ENCODE measurements at regions not wholly inside any gene's neighbourhood (a gene's known extent, or its start where the extent isn't known, plus 50 kb on each side); places are given as distances from the start of the nearest gene placed in this dataset.

GRCh38 chr2:118557016-118557415 lies 290.4 kb downstream of the EN1 start:
- DNase-seq, result no peak

DNA sequence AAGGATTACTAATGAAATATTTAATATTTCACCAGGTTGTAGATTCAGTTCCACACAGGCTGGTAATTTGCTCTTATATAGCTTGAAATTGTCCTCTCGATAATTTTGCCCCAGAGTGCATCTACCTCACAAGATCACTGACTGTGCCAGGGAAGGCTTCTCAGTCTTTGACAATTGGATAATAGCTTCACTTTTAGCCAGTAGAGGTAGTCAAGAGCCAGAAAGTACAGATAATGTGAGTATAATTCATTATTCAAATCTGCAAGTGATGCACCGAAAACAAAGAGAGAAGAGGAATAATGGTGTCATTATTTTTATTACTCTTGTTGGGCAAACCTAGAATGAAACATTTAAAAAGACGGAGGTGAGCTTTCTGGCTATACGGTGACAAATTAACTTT lies 292.8 kb downstream of the EN1 start:
- no peak for DNase-seq

- DNase-seq, result no peak
Observed at GRCh38 chr2:118549503-118549902, 297.9 kb downstream of the EN1 start.

DNA sequence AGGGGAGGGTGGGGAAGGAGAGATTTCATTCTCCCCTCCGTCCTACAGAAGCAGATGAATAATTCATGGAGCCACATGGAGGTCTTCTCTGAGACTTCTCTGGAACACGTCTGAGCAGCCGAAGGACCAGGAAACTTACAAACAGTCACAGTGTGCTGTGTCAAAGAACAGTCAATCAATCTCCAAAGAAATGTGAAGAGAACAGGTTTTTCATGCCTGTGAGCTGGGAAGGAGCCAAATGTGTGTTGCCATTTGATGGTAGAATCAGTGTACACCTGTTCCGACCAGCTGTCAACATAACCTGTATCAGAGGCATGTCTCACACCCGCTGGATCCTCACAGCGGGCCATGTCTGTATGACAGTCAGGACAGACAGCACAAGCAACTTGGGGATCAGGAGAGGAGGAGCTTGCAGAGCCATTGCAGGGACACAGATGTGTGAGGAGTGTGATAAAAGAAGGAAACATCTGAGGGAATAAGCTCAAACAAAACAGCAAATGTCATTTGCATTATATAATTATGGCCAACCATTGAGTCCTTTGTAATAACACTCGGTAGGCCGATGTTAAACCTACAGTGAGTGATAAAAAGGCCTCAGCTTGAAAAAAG lies 298.5 kb downstream of the EN1 start:
- DNase-seq, result no peak

DNA sequence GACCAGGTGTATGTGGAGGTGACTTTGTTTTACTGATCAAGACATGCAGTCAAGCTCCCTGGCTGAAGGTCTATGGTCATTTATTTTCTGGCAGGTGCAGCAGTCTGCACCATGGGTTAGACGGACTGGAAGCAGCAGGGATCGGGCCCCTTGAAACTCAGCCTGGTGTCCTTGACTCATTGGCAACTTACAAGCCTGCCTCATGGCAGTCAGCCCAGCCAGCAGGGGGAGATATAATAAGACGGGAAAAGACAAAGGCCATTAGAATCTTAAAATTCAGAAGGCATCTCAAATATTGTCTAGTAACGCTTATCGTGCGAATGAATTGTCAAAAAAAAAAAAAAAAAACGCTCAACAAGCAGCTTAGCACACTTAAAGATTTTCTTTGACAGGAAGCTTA lies 308.2 kb downstream of the EN1 start:
- no peak for DNase-seq

DNA sequence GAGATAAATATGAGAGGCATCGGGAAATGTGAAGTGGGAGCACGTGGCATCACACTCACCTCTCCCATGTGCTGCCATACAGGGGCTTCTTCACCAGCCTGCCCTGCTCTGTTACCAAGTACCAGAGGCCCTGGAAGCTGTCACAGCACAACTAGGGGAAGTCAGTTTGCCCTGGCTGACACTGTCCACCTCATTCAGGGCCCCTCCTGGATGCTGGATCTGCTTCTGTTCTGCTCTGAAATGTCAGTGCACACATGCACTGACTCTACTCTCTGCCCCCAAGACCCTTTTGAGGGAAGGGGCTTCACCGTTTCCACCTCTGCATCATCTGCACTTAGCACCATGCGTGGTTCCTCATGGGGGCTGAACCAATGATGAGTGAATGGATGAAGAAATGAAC lies 311.1 kb downstream of the EN1 start:
- DNase-seq, result no peak

- DNase-seq, result no peak
Observed at GRCh38 chr2:118535818-118536212, 311.6 kb downstream of the EN1 start.

- no peak for DNase-seq
Observed at GRCh38 chr2:118535171-118535817, 312.2 kb downstream of the EN1 start.

GRCh38 chr2:118530976-118531375 lies 316.5 kb downstream of the EN1 start:
- DNase-seq, result no peak

DNA sequence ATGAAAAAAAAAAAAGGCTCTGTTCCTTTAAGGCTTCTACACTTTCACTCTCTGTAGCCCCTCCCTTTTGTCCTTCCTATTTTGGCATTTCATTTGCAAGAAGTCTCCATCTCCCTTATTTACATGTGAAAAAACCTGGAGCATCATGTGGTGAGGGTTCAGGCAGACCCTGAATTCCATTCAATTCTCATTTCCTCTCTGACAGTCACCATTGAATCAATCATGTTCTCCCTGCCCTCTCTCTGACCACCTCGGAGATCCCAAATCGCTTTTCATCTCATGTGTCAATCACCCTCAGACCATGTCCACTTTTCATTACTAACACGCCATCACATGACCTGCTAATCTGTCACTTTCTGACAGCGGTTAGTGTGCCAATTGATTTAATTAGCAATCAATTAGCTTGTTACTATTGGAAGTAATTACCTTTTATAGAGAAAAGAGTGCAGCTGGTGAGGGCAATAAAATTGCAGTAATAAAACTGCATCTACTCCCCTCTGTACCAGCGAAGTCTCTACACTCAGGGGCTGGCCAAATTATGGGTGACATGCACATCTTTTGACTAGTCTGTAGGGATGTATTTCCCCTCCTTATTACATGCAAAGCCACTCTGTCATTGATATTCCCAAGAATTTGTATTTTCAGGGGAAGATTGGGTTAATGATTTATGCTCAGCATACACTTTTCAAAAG lies 317.4 kb downstream of the EN1 start:
- DNase-seq, result no peak

DNA sequence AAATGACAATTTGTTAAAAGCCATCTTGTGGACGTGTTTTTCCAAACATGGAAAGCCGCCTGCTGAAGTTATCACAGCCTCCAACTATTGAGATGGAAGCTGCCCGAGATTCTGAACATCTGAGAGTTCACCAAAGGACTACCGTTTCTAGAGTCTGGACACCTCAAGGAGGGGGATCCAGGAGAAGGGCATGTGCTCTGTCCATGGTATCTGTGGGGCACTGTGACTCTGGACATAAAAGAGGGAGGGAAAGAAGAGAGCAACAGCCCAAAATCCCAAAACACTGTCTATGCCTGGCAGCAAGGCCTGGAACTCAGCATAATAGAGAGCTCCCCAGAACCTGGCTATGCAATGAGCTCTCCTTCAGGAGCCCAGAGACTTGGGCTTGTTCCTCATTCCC lies 319.9 kb downstream of the EN1 start:
- DNase-seq, result no peak

DNA sequence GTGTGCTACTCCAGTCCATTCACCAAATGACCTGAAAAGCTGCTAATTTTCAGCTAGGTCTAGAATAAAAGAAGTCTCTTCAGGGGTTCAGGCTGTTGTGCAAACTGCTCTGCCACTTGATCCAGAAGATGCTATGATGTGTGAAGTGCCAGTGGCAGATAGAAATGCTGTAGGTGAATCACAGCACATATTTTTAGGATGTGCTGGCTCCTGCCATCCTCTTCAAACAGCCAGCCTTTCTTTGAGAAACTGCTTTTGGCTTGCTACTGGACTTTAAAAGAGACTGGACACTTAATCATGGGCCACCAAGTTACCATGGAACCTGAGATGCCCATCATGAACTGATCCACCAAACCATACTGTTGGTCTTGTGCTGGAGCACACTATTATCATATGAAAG lies 322.1 kb downstream of the EN1 start:
- DNase-seq, result no peak

DNA sequence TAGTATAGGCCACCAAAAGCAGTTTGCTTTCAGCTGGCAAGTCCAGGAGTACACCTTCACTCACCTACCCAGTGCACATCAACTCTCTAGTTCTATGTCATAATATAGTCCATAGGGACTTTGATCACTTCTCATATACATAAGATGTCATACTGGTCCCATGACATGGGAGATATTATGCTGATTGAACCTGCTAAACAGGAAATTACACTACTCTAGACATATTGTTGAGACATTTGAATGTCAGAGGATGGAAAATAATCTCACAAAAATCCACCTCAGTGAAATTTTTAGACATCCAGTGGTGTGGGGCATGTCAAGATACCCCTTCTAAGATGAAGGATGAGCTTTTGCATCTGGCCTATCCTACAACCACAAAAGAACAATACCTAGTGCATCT lies 322.5 kb downstream of the EN1 start:
- no peak for DNase-seq

DNA sequence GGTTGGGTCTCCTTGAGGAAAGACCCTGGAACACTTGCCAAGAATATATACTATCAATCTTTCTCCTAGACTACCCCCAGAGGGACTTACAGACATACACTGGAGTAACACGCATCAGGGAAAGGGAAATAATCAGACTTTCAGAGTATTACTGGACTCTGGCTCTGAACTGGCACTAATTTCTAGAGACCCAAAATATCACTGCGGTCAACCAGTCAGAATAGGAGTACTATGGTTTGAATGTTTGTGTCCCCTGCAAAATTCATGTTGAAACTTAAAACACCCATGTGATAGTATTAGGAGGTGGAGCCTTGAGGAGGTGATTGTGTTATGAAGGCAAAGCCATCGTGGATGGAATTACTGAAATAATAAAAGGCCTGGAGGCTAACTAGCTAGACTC lies 323.7 kb downstream of the EN1 start:
- no peak for DNase-seq

- DNase-seq, result no peak
Observed at GRCh38 chr2:118521960-118522359, 325.5 kb downstream of the EN1 start.

DNA sequence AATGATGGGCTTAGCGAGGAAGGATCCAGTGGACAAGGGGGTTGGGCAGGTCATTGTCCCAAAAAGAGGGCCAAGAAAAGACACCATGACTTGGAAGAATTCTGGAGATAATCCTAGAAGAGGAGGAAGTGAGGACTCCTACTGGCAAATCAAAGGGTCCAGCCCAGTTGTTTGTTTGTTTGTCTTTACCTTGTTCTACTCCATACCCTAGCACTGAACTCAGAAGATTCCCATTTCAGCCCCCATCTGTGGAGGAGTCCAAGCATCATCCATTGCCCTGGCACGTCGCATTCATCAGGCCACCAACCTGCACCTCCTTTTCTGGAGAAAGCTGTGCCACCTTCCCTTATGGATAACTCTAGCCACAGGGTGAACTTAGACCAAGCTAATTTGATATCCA lies 326.2 kb downstream of the EN1 start:
- DNase-seq, result no peak

DNA sequence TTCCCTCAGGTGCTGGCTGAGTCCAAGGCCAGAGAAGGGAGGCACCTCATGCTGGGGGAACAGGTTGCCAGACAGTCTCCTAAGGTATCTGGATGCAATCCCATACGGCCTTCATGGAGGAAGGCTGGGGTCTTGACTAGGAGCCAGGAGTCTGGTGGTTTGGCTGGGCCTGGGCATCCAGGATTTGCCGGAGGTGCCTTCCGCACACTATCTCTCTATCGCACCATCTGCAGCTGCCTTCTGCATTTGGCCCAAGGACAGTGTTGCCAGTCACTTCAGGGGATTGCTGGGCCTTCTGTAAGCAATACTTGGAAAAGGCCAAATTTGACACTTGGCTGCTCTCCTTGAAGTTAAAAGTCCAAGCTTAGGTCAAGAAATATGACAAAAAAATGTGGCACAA lies 327.2 kb downstream of the EN1 start:
- no peak for DNase-seq

DNA sequence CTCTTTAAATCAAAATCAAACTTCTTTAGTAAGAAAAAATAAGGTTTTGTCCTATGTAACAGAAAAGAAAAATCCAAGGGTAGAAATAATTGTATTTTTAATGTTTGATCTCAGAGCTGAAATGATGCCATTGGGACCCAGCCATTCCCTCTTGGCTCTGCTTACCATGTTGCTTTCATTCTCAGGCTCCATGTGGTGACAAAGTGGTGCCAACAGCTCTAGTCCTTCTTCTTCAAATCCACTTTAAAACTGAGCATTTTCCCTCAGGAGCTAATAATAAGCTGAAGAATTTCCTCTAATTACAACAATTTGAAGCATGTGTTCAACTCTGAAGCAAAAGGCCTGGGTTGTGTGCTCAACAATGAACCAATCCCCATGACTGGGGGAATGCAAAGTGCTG lies 327.9 kb downstream of the EN1 start:
- no peak for DNase-seq

- no peak for DNase-seq
Observed at GRCh38 chr2:118510807-118511206, 336.6 kb downstream of the EN1 start.

DNA sequence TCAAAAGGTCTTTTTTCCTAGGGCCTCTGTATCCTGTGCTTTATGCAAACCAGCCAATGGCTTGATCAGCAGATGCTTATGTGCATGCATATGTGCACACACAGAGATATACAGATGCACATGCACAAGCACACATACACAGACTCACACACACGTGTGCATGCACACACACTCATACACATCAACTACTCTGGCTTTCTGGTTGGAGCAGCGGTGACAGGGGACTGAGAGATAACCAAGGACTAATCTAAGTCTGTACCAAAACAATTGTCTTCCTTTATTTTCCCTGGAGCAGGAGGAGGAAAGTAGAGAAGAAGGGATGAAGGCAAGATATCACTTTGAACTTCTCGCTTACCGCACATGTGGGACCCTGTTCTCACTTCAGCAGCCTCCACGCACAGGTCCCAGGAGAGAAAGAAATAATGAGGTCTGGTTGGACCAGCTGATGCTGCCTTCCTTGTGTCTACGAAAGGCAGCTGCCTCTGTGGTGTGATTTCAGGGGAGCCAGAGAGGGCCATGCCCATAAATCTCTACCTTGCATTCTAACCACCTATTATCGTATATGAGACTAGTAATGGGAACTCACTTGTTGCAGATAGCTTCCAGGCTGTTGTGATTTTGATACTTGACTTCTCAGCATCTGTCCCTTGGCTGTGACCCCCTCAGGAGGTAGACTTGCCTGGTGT lies 338.0 kb downstream of the EN1 start:
- DNase-seq, result no peak

GRCh38 chr2:118508282-118508681 lies 339.2 kb downstream of the EN1 start:
- DNase-seq, result no peak

DNA sequence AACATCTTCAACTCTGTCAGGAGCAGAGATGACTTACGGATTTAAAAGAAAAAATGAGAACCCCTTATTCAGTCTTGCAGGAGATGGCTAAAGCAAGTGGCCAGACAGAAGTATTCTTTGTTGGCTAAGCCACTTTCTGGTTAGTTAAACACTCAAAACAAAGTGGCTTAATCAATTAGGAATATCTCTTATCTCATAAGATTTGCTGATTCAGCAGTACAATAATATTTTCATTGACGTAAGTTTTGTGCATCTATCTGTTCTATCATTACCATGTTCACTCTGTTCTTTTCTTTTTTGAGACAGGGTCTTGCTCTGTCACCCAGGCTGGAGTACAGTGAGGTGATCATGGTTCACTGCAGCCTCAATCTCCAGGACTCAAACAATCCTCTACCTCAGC lies 342.0 kb downstream of the EN1 start:
- DNase-seq, result no peak

DNA sequence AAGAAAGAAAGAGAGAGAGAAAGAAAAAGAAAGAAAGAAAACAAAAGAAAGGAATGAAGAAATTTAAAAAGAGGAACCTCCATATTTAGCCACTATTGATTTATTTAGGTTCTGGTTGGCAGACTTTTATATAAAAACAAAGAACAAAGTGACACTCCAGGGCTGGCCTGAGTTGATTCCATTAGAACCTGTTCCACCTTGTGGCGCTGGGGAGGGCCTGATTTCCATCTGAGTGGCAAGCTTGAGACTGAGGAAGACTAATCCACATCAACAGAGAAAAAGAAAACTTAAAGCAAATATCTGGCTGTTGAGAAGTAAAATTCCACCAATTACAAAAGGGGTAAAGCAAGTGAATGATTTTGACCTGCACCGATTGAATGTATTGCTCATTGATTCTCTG lies 345.3 kb downstream of the EN1 start:
- no peak for DNase-seq

GRCh38 chr2:118498943-118499342 lies 348.5 kb downstream of the EN1 start:
- DNase-seq, result no peak

Measured in activated CD8-positive, alpha-beta memory T cell treated with anti-CD3 and anti-CD28 coated beads, Interleukin-2, amount 50 U/mL, for 4 hours (primary cell).